Hippocampal formation (tissue), 2 donors: ENCODE measurements at regions not wholly inside any gene's neighbourhood (a gene's known extent, or its start where the extent isn't known, plus 50 kb on each side); places are given as distances from the start of the nearest gene placed in this dataset.
"Not testable (repeated sequence)": the region's sequence is repeated elsewhere in the genome, so short reads cannot be mapped to it uniquely, and the experiment has no call there.

Experiments used
- DNase-seq, 2 donors: peaks; one replicate each; lab custom pipeline; 2025; lab: John Stamatoyannopoulos, UW

GRCh38 chr13:50599046-50599445 lies 244.4 kb downstream of the DLEU7 start:
- DNase-seq, result no peak

GRCh38 chr13:50599927-50600326 lies 243.6 kb downstream of the DLEU7 start:
- no peak for DNase-seq

GRCh38 chr13:50608370-50608769 lies 235.1 kb downstream of the DLEU7 start:
- no peak for DNase-seq

- DNase-seq, result no peak
Measured at GRCh38 chr13:50609011-50609410, 234.5 kb downstream of the DLEU7 start.

- DNase-seq, result no peak
Measured at GRCh38 chr13:50610238-50610637, 233.3 kb downstream of the DLEU7 start.

- no peak for DNase-seq
Measured at GRCh38 chr13:50611117-50611781, 232.2 kb downstream of the DLEU7 start.

- no peak for DNase-seq
Measured at GRCh38 chr13:50612717-50613116, 230.8 kb downstream of the DLEU7 start.

GRCh38 chr13:50613356-50613831 lies 230.1 kb downstream of the DLEU7 start:
- DNase-seq, result no peak

GRCh38 chr13:50615234-50615633 lies 228.3 kb downstream of the DLEU7 start:
- DNase-seq, result no peak

GRCh38 chr13:50616101-50616500 lies 227.4 kb downstream of the DLEU7 start:
- no peak for DNase-seq

- no peak for DNase-seq
Measured at GRCh38 chr13:50617134-50617721, 226.3 kb downstream of the DLEU7 start.

- no peak for DNase-seq
Measured at GRCh38 chr13:50618206-50618605, 225.3 kb downstream of the DLEU7 start.

GRCh38 chr13:50626101-50626547 lies 217.4 kb downstream of the DLEU7 start:
- DNase-seq, result no peak

GRCh38 chr13:50627111-50627510 lies 216.4 kb downstream of the DLEU7 start:
- DNase-seq, result no peak

GRCh38 chr13:50628512-50628911 lies 215.0 kb downstream of the DLEU7 start:
- DNase-seq, result not testable (repeated sequence)

- no peak for DNase-seq
Measured at GRCh38 chr13:50629497-50629896, 214.0 kb downstream of the DLEU7 start.

GRCh38 chr13:50629966-50630365 lies 213.5 kb downstream of the DLEU7 start:
- DNase-seq, result no peak

- DNase-seq, result no peak
Measured at GRCh38 chr13:50631041-50631440, 212.5 kb downstream of the DLEU7 start.

- DNase-seq, result no peak
Measured at GRCh38 chr13:50634339-50634738, 209.2 kb downstream of the DLEU7 start.

GRCh38 chr13:50635504-50635903 lies 208.0 kb downstream of the DLEU7 start:
- peak in 1 of 2 donors; percentile 12 for DNase-seq

- no peak for DNase-seq
Measured at GRCh38 chr13:50636007-50636704, 207.3 kb downstream of the DLEU7 start.

- no peak for DNase-seq
Measured at GRCh38 chr13:50643060-50643459, 200.4 kb downstream of the DLEU7 start.
